Fibroblast of lung (primary cell): ENCODE measurements at regions not wholly inside any gene's neighbourhood (a gene's known extent, or its start where the extent isn't known, plus 50 kb on each side); places are given as distances from the start of the nearest gene placed in this dataset.

ENCODE experiments used
- DNase-seq, 2 donors: peaks; one replicate each; pipeline versions ENCODE4 v3.0.0 to v3.0.0-alpha.2; 2010; ENCODE audit warnings: low read depth in 2 of 2
- H2AFZ ChIP-seq: 2 replicates; pipeline ENCODE4 v1.5.1; 2012; ENCODE audit warnings: low read length, control low read depth, inconsistent platforms
- H3K27ac ChIP-seq: 2 replicates; pipeline ENCODE4 v1.5.1; 2011; ENCODE audit warnings: low read length, control low read depth; ENCODE audit not compliant: insufficient read depth
- H3K27me3 ChIP-seq: 2 replicates; pipeline ENCODE4 v1.5.1; 2011; ENCODE audit warnings: mild to moderate bottlenecking, low read length; ENCODE audit not compliant: control insufficient read depth, insufficient read depth
- H3K36me3 ChIP-seq: 2 replicates; pipeline ENCODE4 v1.5.1; 2011; ENCODE audit warnings: low read length; ENCODE audit not compliant: control insufficient read depth, insufficient read depth
- H3K4me1 ChIP-seq: 2 replicates; pipeline ENCODE4 v1.5.1; 2011; ENCODE audit warnings: low read length; ENCODE audit not compliant: control insufficient read depth, insufficient read depth; ENCODE audit errors: extremely low read depth
- H3K4me2 ChIP-seq: 2 replicates; pipeline ENCODE4 v1.5.1; 2011; ENCODE audit warnings: low read length, control low read depth; ENCODE audit not compliant: insufficient read depth; ENCODE audit errors: extremely low read depth
- H3K4me3 ChIP-seq, 4 experiments: fragments of 200-600 bp in 1 of 4; sonication (generic) in 1 of 4; replicated peaks in 1 of 4; 2 replicates each; pipeline ENCODE4 v1.5.1; 2011 to 2016; ENCODE audit warnings: low read length in 4 of 4, low read depth in 3 of 4, mild to moderate bottlenecking in 3 of 4, control low read depth in 2 of 4, inconsistent platforms in 1 of 4, mixed read lengths in 1 of 4; ENCODE audit not compliant: insufficient read depth in 1 of 4; ENCODE audit errors: control extremely low read depth in 1 of 4
- H3K79me2 ChIP-seq: 2 replicates; pipeline ENCODE4 v1.5.1; 2012; ENCODE audit warnings: mild to moderate bottlenecking, low read length, inconsistent platforms; ENCODE audit not compliant: control insufficient read depth, insufficient read depth
- H3K9ac ChIP-seq: 2 replicates; pipeline ENCODE4 v1.5.1; 2011; ENCODE audit warnings: mild to moderate bottlenecking, low read length, control low read depth; ENCODE audit not compliant: insufficient read depth
- H3K9me3 ChIP-seq: 2 replicates; pipeline ENCODE4 v1.5.1; 2012; ENCODE audit warnings: low read depth, low read length; ENCODE audit not compliant: control insufficient read depth, insufficient read depth
- H4K20me1 ChIP-seq: 2 replicates; pipeline ENCODE4 v1.5.1; 2011; ENCODE audit warnings: low read length; ENCODE audit not compliant: control insufficient read depth, insufficient read depth; ENCODE audit errors: extremely low read depth
- EZH2 ChIP-seq: IDR thresholded peaks from 2 replicates; pipeline ENCODE4 v1.5.1; 2012; ENCODE audit warnings: low read length, control low read depth, mild to moderate bottlenecking; ENCODE audit errors: missing control alignments
- TF ChIP-seq, protein P1 (sequence below), 2 donors: IDR thresholded peaks in 1 of 2; conservative IDR thresholded peaks in 1 of 2; 1 replicate in 1 of 2; 2 replicates in 1 of 2; pipeline ENCODE4 v1.5.1; 2011 to 2012; ENCODE audit warnings: low read length in 2 of 2, control low read depth in 1 of 2, inconsistent platforms in 1 of 2, low read depth in 1 of 2, mild to moderate bottlenecking in 1 of 2

DNA sequence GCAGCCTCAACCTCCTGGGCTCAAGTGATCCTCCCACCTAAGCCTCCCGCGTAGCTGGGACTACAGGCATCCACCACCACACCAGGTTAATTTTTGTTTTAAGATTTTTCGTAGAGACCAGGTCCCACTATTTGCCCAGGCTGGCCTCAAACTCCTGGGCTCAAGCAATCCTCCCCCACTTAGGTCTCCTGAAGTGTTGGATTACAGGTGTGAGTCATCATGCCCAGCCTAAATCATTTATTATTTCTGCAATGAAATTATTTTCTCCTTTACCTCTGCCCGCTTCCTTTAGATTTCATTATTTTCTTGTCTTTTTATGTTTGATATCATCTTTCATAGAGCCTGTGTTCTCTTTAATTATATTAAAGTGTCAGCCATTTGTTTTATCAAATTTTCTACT, 165.2 kb upstream of the OTX2 start:
- no peak overlapping the region for H3K9ac ChIP-seq
- no peaks in the 10 kb centered on the region for H3K27me3 ChIP-seq
- H3K4me3 ChIP-seq: no peak overlapping the region
- H3K36me3 ChIP-seq: no peaks in the 10 kb centered on the region
- no peak overlapping the region for H3K27ac ChIP-seq
- H3K9me3 ChIP-seq: no peaks in the 10 kb centered on the region
- no peaks in the 10 kb centered on the region for H4K20me1 ChIP-seq
- H2AFZ ChIP-seq: no peak overlapping the region
- TF ChIP-seq, protein P1, sequence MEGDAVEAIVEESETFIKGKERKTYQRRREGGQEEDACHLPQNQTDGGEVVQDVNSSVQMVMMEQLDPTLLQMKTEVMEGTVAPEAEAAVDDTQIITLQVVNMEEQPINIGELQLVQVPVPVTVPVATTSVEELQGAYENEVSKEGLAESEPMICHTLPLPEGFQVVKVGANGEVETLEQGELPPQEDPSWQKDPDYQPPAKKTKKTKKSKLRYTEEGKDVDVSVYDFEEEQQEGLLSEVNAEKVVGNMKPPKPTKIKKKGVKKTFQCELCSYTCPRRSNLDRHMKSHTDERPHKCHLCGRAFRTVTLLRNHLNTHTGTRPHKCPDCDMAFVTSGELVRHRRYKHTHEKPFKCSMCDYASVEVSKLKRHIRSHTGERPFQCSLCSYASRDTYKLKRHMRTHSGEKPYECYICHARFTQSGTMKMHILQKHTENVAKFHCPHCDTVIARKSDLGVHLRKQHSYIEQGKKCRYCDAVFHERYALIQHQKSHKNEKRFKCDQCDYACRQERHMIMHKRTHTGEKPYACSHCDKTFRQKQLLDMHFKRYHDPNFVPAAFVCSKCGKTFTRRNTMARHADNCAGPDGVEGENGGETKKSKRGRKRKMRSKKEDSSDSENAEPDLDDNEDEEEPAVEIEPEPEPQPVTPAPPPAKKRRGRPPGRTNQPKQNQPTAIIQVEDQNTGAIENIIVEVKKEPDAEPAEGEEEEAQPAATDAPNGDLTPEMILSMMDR (conservative IDR thresholded peaks at IDR 0.05 in 1 of 2, IDR thresholded peaks at IDR 0.05 in 1 of 2; ENCODE audit: low read depth in 1 of 2, low read length in 2 of 2): no peak
- no peak for TF ChIP-seq EZH2
- H3K79me2 ChIP-seq: no peaks in the 10 kb centered on the region
- H3K4me2 ChIP-seq: no peak overlapping the region
- DNase-seq: no peak
- H3K4me1 ChIP-seq: no peaks in the 10 kb centered on the region

DNA sequence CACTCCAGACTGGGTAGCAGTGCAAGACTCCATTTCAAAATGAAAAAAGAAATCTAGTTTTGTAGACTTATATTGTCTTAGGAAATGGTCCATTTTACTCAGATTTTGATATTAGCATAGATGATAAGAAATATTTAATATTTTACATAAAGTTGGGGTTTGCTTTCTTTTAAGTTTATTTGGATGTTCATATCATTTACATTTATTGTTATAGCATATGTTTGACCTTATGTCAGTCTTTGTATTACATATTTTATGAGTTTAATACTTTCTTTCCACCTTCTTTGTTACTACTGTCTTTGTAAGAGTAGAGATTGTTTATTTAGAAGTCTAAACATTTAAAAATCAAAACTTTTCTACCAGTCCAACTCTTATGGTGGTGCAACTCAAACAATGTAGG, 162.7 kb upstream of the OTX2 start:
- H3K4me3 ChIP-seq: no peak overlapping the region
- no peak for DNase-seq
- TF ChIP-seq, protein P1 (conservative IDR thresholded peaks at IDR 0.05 in 1 of 2, IDR thresholded peaks at IDR 0.05 in 1 of 2; ENCODE audit: low read depth in 1 of 2, low read length in 2 of 2): no peak
- no peak for TF ChIP-seq EZH2
- H3K27ac ChIP-seq: no peak overlapping the region
- H3K79me2 ChIP-seq: no peaks in the 10 kb centered on the region
- H3K9me3 ChIP-seq: no peaks in the 10 kb centered on the region
- no peaks in the 10 kb centered on the region for H3K27me3 ChIP-seq
- H3K36me3 ChIP-seq: no peaks in the 10 kb centered on the region
- H3K4me1 ChIP-seq: no peaks in the 10 kb centered on the region
- H2AFZ ChIP-seq: no peak overlapping the region
- H4K20me1 ChIP-seq: no peaks in the 10 kb centered on the region
- no peak overlapping the region for H3K9ac ChIP-seq
- no peak overlapping the region for H3K4me2 ChIP-seq

- H3K4me1 ChIP-seq: no peaks in the 10 kb centered on the region
- H2AFZ ChIP-seq: no peak overlapping the region
- TF ChIP-seq, protein P1 (conservative IDR thresholded peaks at IDR 0.05 in 1 of 2, IDR thresholded peaks at IDR 0.05 in 1 of 2; ENCODE audit: low read depth in 1 of 2, low read length in 2 of 2): no peak
- no peak for TF ChIP-seq EZH2
- no peaks in the 10 kb centered on the region for H3K9me3 ChIP-seq
- H3K9ac ChIP-seq: no peak overlapping the region
- DNase-seq: no peak
- H3K79me2 ChIP-seq: no peaks in the 10 kb centered on the region
- H3K4me2 ChIP-seq: no peak overlapping the region
- H3K4me3 ChIP-seq: no peak overlapping the region
- H3K36me3 ChIP-seq: no peaks in the 10 kb centered on the region
- no peaks in the 10 kb centered on the region for H3K27me3 ChIP-seq
- H3K27ac ChIP-seq: no peak overlapping the region
- no peaks in the 10 kb centered on the region for H4K20me1 ChIP-seq
These were observed 154.6 kb upstream of the OTX2 start for GRCh38 chr14:56964895-56965294.
